GM18951 (cell line): ENCODE measurements at regions not wholly inside any gene's neighbourhood (a gene's known extent, or its start where the extent isn't known, plus 50 kb on each side); places are given as distances from the start of the nearest gene placed in this dataset.
"Not testable (repeated sequence)": the region's sequence is repeated elsewhere in the genome, so short reads cannot be mapped to it uniquely, and the experiment has no call there.

Source experiments
- in situ Hi-C: fragments of 300-500 bp; cut with MboI; formaldehyde crosslinking; loops from one replicate; pipeline ENCODE4 v1.12.0; 2022; ENCODE audit warnings: low sequenced_read_pairs, mixed read lengths, inconsistent platforms; ENCODE audit not compliant: unreplicated experiment

- in situ Hi-C loops, result not testable (repeated sequence)
Observed at GRCh38 chr15:20255641-20256040, 286.0 kb downstream of the GOLGA6L6 start.

- in situ Hi-C loops, result not testable (repeated sequence)
Observed at GRCh38 chr15:20253047-20253615, 288.5 kb downstream of the GOLGA6L6 start.

GRCh38 chr15:20252040-20252439, 289.6 kb downstream of the GOLGA6L6 start:
- in situ Hi-C loops, result not testable (repeated sequence)

GRCh38 chr15:20251214-20252005, 290.2 kb downstream of the GOLGA6L6 start:
- in situ Hi-C loops, result not testable (repeated sequence)

- in situ Hi-C loops, result not testable (repeated sequence)
Observed at GRCh38 chr15:20250206-20250605, 291.4 kb downstream of the GOLGA6L6 start.

GRCh38 chr15:20249677-20249970, 292.0 kb downstream of the GOLGA6L6 start:
- in situ Hi-C loops, result not testable (repeated sequence)

- in situ Hi-C loops, result not testable (repeated sequence)
Observed at GRCh38 chr15:20248434-20248833, 293.2 kb downstream of the GOLGA6L6 start.

- in situ Hi-C loops, result not testable (repeated sequence)
Observed at GRCh38 chr15:20247137-20247536, 294.5 kb downstream of the GOLGA6L6 start.

GRCh38 chr15:20246624-20247023, 295.0 kb downstream of the GOLGA6L6 start:
- in situ Hi-C loops, result not testable (repeated sequence)

- in situ Hi-C loops, result not testable (repeated sequence)
Observed at GRCh38 chr15:20245856-20246255, 295.7 kb downstream of the GOLGA6L6 start.

- in situ Hi-C loops, result not testable (repeated sequence)
Observed at GRCh38 chr15:20244792-20245191, 296.8 kb downstream of the GOLGA6L6 start.

- in situ Hi-C loops, result not testable (repeated sequence)
Observed at GRCh38 chr15:20243486-20244240, 297.9 kb downstream of the GOLGA6L6 start.

GRCh38 chr15:20240366-20240917, 301.2 kb downstream of the GOLGA6L6 start:
- in situ Hi-C loops, result not testable (repeated sequence)

- in situ Hi-C loops, result not testable (repeated sequence)
Observed at GRCh38 chr15:20239186-20239585, 302.4 kb downstream of the GOLGA6L6 start.

GRCh38 chr15:20237256-20238020, 304.2 kb downstream of the GOLGA6L6 start:
- in situ Hi-C loops, result not testable (repeated sequence)

- in situ Hi-C loops, result not testable (repeated sequence)
Observed at GRCh38 chr15:20235728-20236127, 305.9 kb downstream of the GOLGA6L6 start.

GRCh38 chr15:20234006-20234540, 307.5 kb downstream of the GOLGA6L6 start:
- in situ Hi-C loops, result not testable (repeated sequence)

GRCh38 chr15:20232457-20232856, 309.1 kb downstream of the GOLGA6L6 start:
- in situ Hi-C loops, result not testable (repeated sequence)

GRCh38 chr15:20230656-20231055, 310.9 kb downstream of the GOLGA6L6 start:
- in situ Hi-C loops, result not testable (repeated sequence)

GRCh38 chr15:20228791-20229190, 312.8 kb downstream of the GOLGA6L6 start:
- in situ Hi-C loops, result not testable (repeated sequence)
